H1 (cell line): ENCODE measurements at regions not wholly inside any gene's neighbourhood (a gene's known extent, or its start where the extent isn't known, plus 50 kb on each side); places are given as distances from the start of the nearest gene placed in this dataset.
"Not testable (repeated sequence)": the region's sequence is repeated elsewhere in the genome, so short reads cannot be mapped to it uniquely, and the experiment has no call there.

Experiments used
- CTCF ChIA-PET: fragments of 300-600 bp; sonication (Branson Sonifier 250); formaldehyde crosslinking; loops from one replicate; lab custom pipeline; 2021; ENCODE audit not compliant: partially characterized antibody; lab: Charles Lee
- POLR2A ChIA-PET: fragments of 300-600 bp; sonication (Branson Sonifier 250); formaldehyde crosslinking; loops from one replicate; lab custom pipeline; 2021; ENCODE audit warnings: inconsistent platforms; ENCODE audit not compliant: partially characterized antibody; lab: Charles Lee
- DNase-seq, 2 experiments: peaks; one replicate each; pipeline versions ENCODE4 v3.0.0 to v3.0.0-alpha.2; 2010 to 2022; ENCODE audit warnings: low spot score in 2 of 2, low read depth in 1 of 2, mixed read lengths in 1 of 2
- FAIRE-seq: peaks from 2 replicates; lab custom pipeline; 2011; peaks lifted over from hg19 to GRCh38; lab: Jason Lieb, UNC
- H2AFZ ChIP-seq: 2 replicates; pipeline ENCODE4 v1.8.1; 2012; ENCODE audit warnings: low read length, inconsistent platforms
- H2AK5ac ChIP-seq: 2 replicates; pipeline ENCODE4 v1.6.1; 2013; ENCODE audit warnings: low read depth, low read length
- H2BK120ac ChIP-seq: replicated peaks from 2 replicates; pipeline ENCODE3; 2013; ENCODE audit warnings: low read depth, low read length, inconsistent platforms
- H2BK12ac ChIP-seq: 2 replicates; pipeline ENCODE4 v1.6.1; 2013; ENCODE audit warnings: low read depth, low read length
- H2BK15ac ChIP-seq: 2 replicates; pipeline ENCODE4 v1.6.1; 2013; ENCODE audit warnings: low read length
- H2BK20ac ChIP-seq: 2 replicates; pipeline ENCODE4 v1.6.1; 2013; ENCODE audit warnings: low read length
- H2BK5ac ChIP-seq: 2 replicates; pipeline ENCODE4 v1.6.1; 2013; ENCODE audit warnings: low read depth, low read length
- H3K14ac ChIP-seq: 2 replicates; pipeline ENCODE4 v1.6.1; 2013; ENCODE audit warnings: inconsistent platforms; ENCODE audit not compliant: insufficient read length
- H3K18ac ChIP-seq: 2 replicates; pipeline ENCODE4 v1.6.1; 2013; ENCODE audit warnings: low read length; ENCODE audit errors: extremely low read depth
- H3K23ac ChIP-seq: 2 replicates; pipeline ENCODE4 v1.6.1; 2013; ENCODE audit warnings: inconsistent platforms; ENCODE audit not compliant: insufficient read length
- H3K23me2 ChIP-seq: 2 replicates; pipeline ENCODE4 v1.6.1; 2013; ENCODE audit warnings: low read depth, low read length
- H3K27ac ChIP-seq: 2 replicates; pipeline ENCODE4 v1.6.1; 2011; ENCODE audit warnings: low read depth, low read length, inconsistent platforms
- H3K27me3 ChIP-seq, 4 experiments: replicated peaks in 1 of 4; 1 replicate in 1 of 4; 2 replicates in 3 of 4; pipeline versions ENCODE4 v1.6.1 to v1.8.1; 2011 to 2013; ENCODE audit warnings: low read length in 3 of 4, mild to moderate bottlenecking in 3 of 4, inconsistent platforms in 2 of 4, mixed read lengths in 2 of 4, moderate library complexity in 1 of 4; ENCODE audit not compliant: control insufficient read depth in 3 of 4, insufficient read depth in 3 of 4; ENCODE audit errors: extremely low read depth in 1 of 4
- H3K36me3 ChIP-seq, 4 experiments: 2 replicates each; pipeline versions ENCODE4 v1.6.1 to v1.8.1; 2011 to 2013; ENCODE audit warnings: mild to moderate bottlenecking in 4 of 4, low read length in 3 of 4, moderate library complexity in 2 of 4, control low read depth in 1 of 4, inconsistent platforms in 1 of 4; ENCODE audit not compliant: insufficient read depth in 4 of 4, control insufficient read depth in 2 of 4
- H3K4ac ChIP-seq: replicated peaks from 2 replicates; pipeline ENCODE3; 2013; ENCODE audit warnings: low read length, low read depth, mixed read lengths, inconsistent platforms; ENCODE audit not compliant: insufficient read length
- H3K4me1 ChIP-seq, 4 experiments: replicated peaks in 1 of 4; 1 replicate in 1 of 4; 2 replicates in 3 of 4; pipeline versions ENCODE4 v1.6.1 to v1.8.1; 2011 to 2013; ENCODE audit warnings: low read length in 3 of 4, inconsistent platforms in 2 of 4, mixed read lengths in 1 of 4; ENCODE audit not compliant: insufficient read depth in 4 of 4, control insufficient read depth in 3 of 4
- H3K4me2 ChIP-seq, 2 experiments: 2 replicates each; pipeline versions ENCODE4 v1.6.1 to v1.8.1; 2011 to 2013; ENCODE audit warnings: low read depth in 2 of 2, low read length in 2 of 2, control low read depth in 1 of 2, inconsistent platforms in 1 of 2, mild to moderate bottlenecking in 1 of 2; ENCODE audit not compliant: insufficient read depth in 1 of 2
- H3K4me3 ChIP-seq, 4 experiments: fragments of 200-600, 300-600 bp in 1 of 4; sonication (generic), shearing (Covaris generic), sonication (Bioruptor Twin) in 1 of 4; 2 replicates each; pipeline versions ENCODE4 v1.5.1 to v1.8.1; 2011 to 2016; ENCODE audit warnings: low read length in 4 of 4, low read depth in 3 of 4, control low read depth in 2 of 4, inconsistent platforms in 2 of 4, mild to moderate bottlenecking in 2 of 4, mixed read lengths in 1 of 4, moderate library complexity in 1 of 4; ENCODE audit not compliant: insufficient read depth in 2 of 4; ENCODE audit errors: extremely low read depth in 1 of 4
- H3K56ac ChIP-seq: replicated peaks from 2 replicates; pipeline ENCODE3; 2013; ENCODE audit warnings: low read depth, mild to moderate bottlenecking, mixed read lengths, low read length, inconsistent platforms; ENCODE audit not compliant: insufficient read length
- H3K79me1 ChIP-seq: 2 replicates; pipeline ENCODE4 v1.6.1; 2013; ENCODE audit warnings: low read depth, low read length, control low read depth
- H3K79me2 ChIP-seq, 2 experiments: 2 replicates each; pipeline versions ENCODE4 v1.6.1 to v1.8.1; 2012 to 2013; ENCODE audit warnings: low read length in 2 of 2, mild to moderate bottlenecking in 2 of 2, inconsistent platforms in 1 of 2; ENCODE audit not compliant: insufficient read depth in 2 of 2, control insufficient read depth in 1 of 2
- H3K9ac ChIP-seq, 4 experiments: replicated peaks in 1 of 4; 1 replicate in 1 of 4; 2 replicates in 3 of 4; pipeline versions ENCODE4 v1.6.1 to v1.8.1; 2011 to 2013; ENCODE audit warnings: low read depth in 3 of 4, low read length in 3 of 4, control low read depth in 2 of 4, mild to moderate bottlenecking in 2 of 4, moderate library complexity in 2 of 4, inconsistent platforms in 1 of 4; ENCODE audit errors: extremely low read depth in 1 of 4
- H3K9me3 ChIP-seq, 2 experiments: 2 replicates each; pipeline versions ENCODE4 v1.6.1 to v1.8.1; 2012 to 2013; ENCODE audit warnings: mild to moderate bottlenecking in 2 of 2, moderate library complexity in 2 of 2, control low read depth in 1 of 2, inconsistent platforms in 1 of 2, low read depth in 1 of 2, low read length in 1 of 2, mixed read lengths in 1 of 2; ENCODE audit not compliant: insufficient read depth in 2 of 2
- H4K20me1 ChIP-seq, 2 experiments: replicated peaks in 1 of 2; 2 replicates each; pipeline versions ENCODE3 to v1.8.1; 2011 to 2013; ENCODE audit warnings: inconsistent platforms in 2 of 2, low read length in 2 of 2, mild to moderate bottlenecking in 1 of 2; ENCODE audit not compliant: insufficient read depth in 2 of 2, control insufficient read depth in 1 of 2
- H4K5ac ChIP-seq: 2 replicates; pipeline ENCODE4 v1.6.1; 2013; ENCODE audit warnings: low read length, low read depth, mixed read lengths, inconsistent platforms; ENCODE audit not compliant: insufficient read length
- H4K8ac ChIP-seq: 2 replicates; pipeline ENCODE4 v1.8.0; 2013; ENCODE audit warnings: mild to moderate bottlenecking, moderate library complexity, low read length, inconsistent platforms; ENCODE audit not compliant: insufficient read depth; ENCODE audit errors: extremely low read depth
- H4K91ac ChIP-seq: replicated peaks from 2 replicates; pipeline ENCODE3; 2013; ENCODE audit warnings: low read length, mixed read lengths, inconsistent platforms; ENCODE audit not compliant: insufficient read length

DNA sequence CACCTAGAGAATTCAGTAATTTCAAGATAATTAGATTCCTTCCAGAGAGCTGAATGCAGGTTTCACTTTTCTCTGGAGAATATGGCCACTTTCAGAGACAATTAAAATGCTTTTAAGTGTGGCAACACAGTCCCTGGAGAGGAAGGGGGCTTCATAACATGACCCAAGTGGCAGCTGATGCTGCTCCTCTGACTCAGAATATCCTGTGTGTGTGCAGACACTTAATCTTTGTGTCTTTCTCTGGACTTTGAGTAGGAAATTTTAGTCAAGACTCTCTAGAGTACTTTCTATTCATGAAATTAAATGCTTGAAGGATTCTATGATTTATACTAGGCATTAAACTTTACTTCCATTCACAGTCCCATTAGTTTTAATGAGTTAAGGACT lies 64.1 kb upstream of the CDC42EP3 start:
- H3K23me2 ChIP-seq, H3K18ac ChIP-seq, H3K27me3 ChIP-seq, H2BK12ac ChIP-seq, H3K56ac ChIP-seq, H2BK20ac ChIP-seq, FAIRE-seq, H2BK120ac ChIP-seq, H4K20me1 ChIP-seq, H3K79me2 ChIP-seq, H3K9me3 ChIP-seq, H3K36me3 ChIP-seq, H2AFZ ChIP-seq, H3K27ac ChIP-seq, H3K9ac ChIP-seq, H3K14ac ChIP-seq, H3K4me2 ChIP-seq, H3K4ac ChIP-seq, H3K4me3 ChIP-seq, H3K79me1 ChIP-seq, H2AK5ac ChIP-seq, H4K91ac ChIP-seq, DNase-seq, H3K4me1 ChIP-seq, POLR2A ChIA-PET, H4K5ac ChIP-seq, H2BK5ac ChIP-seq, H2BK15ac ChIP-seq, H3K23ac ChIP-seq, H4K8ac ChIP-seq: not testable (repeated sequence)
- CTCF ChIA-PET: interaction anchor here (0.7 kb wide), 1 partner anchor 200 kb away, joined by 3 read pairs; no protein-coding TSS in a partner anchor
